ENCODE measurements at regions not wholly inside any gene's neighbourhood (a gene's known extent, or its start where the extent isn't known, plus 50 kb on each side); places are given as distances from the start of the nearest gene placed in this dataset.
"Not testable (repeated sequence)": the region's sequence is repeated elsewhere in the genome, so short reads cannot be mapped to it uniquely, and the experiment has no call there.

GRCh38 chrX:82734140-82734539, 774.0 kb upstream of the POU3F4 start:
- DNase-seq = no peak

GRCh38 chrX:82738313-82738712, 769.8 kb upstream of the POU3F4 start:
- DNase-seq = not testable (repeated sequence)

- no peak for DNase-seq
These were observed 765.7 kb upstream of the POU3F4 start for GRCh38 chrX:82742351-82742750.

DNA sequence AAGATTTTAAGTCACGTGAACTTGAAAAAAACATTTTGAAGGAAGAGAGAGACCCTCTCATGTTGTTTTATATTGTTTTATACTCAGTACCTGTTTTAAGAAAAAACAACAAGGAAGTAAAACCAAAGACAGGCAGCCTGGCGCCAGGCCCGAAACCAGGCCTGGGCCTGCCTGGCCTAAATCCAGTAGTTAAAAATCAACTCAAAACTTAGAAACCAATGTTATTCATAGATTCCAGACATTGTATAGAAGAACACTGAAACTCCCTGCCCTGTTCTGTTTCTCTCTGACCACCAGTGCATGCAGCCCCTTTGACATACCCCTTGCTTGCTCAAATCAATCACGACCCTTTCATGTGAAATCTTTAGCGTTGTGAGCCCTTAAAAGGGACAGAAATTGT, 762.4 kb upstream of the POU3F4 start:
- DNase-seq = not testable (repeated sequence)

- no peak for DNase-seq
These were observed 759.1 kb upstream of the POU3F4 start for GRCh38 chrX:82748906-82749505.

- DNase-seq = no peak
These were observed 751.8 kb upstream of the POU3F4 start for GRCh38 chrX:82756272-82756671.

GRCh38 chrX:82757614-82758013, 750.5 kb upstream of the POU3F4 start:
- DNase-seq = no peak

- DNase-seq = no peak
These were observed 743.6 kb upstream of the POU3F4 start for GRCh38 chrX:82764521-82764920.

- DNase-seq = no peak
These were observed 742.3 kb upstream of the POU3F4 start for GRCh38 chrX:82765811-82766210.

DNA sequence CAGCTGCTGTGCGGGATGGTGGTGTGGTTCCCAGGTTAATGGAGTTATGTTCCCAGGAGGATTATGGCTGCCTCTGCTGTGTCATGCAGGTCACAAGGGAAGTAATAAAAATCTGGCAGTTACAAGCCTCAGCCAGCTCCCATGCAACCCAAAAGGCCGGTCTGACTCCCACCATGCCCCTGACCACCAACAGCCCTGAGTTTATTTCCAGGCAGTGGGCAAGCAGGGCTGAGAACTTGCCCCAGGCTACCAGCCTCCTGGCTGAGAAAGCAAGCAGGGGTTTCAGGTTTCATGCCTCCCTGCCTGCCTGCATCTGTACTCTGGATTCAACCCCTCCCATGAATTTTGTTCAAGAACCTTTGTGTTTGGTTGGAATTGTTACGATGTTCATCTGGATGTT, 732.7 kb upstream of the POU3F4 start:
- no peak for DNase-seq

DNA sequence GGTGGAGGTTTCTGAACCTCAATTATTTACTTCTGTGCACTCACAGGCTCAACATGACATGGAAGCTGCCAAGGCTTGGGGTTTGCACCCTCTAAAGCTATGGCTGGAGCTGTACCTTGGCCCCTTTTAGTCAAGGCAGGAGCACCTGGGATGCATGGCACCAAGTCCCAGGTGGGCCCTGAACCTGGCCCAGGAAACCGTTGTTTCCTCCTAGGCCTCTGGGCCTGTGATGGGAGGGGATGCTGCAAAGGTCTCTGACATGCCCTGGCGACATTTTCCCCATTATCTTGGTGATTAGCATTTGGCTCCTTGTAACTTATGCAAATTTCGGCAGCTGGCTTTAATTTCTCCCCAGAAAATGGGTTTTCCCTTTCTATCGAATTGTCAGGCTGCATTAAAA, 726.1 kb upstream of the POU3F4 start:
- DNase-seq = no peak

DNA sequence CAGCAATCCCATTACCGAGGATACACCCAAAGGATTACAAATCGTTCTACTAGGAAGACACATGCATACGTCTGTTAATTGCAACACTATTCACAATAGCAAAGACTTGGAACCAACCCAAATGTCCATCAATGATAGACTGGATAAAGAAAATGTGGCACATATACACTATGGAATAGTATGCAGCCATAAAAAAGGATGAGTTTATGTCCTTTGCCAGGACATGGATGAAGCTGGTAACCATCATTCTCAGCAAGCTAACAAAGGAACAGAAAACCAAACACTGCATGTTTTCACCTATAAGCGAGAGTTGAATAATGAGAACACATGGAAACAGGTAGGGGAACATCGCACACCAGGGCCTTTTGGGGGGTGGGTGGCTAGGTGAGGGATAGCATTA, 695.2 kb upstream of the POU3F4 start:
- not testable (repeated sequence) for DNase-seq

- DNase-seq = peak; percentile 1
These were observed 694.4 kb upstream of the POU3F4 start for GRCh38 chrX:82813671-82814078.

DNA sequence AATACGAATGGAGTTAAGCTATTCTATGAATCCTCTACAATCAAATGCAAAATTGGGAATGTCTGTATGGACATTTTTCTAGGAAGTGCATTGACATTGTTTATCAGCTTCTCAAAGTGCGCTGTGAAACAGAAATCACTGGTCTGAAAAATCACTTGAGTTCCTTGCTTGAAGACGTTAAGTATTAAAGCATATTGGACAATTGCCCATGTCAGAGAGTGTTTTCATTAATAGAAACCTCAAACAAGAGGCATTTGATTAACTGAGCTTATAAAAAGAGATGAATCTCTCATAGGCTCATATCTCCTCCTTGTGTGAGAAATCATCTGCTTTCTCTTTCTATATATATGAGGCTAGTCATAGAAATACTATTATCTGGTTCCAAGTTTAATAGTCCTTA, 692.1 kb upstream of the POU3F4 start:
- no peak for DNase-seq

DNA sequence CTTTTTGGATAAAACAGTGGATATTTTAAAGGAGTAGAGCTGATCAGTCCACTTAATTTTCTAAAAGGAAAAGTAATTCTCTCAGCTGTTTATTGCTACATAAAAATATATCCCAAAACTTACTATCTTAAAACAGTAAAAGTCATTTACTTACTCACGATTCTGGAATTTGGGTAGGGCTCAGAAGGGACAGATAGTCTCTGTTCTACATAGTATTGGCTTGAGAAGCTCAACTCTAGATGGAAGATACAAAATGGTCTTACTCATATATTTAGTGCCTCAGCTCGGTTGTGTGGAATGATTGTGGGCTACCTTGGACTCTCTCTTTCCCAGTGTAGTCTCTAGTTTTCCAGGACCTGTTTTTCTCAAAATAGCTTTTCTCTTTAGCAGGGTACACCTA, 691.5 kb upstream of the POU3F4 start:
- DNase-seq = no peak

- no peak for DNase-seq
These were observed 665.8 kb upstream of the POU3F4 start for GRCh38 chrX:82842286-82842685.

- no peak for DNase-seq
These were observed 660.0 kb upstream of the POU3F4 start for GRCh38 chrX:82848111-82848510.

All from eye (tissue), 1 donor.